Endodermal cell (in vitro differentiated cells): ENCODE measurements at regions not wholly inside any gene's neighbourhood (a gene's known extent, or its start where the extent isn't known, plus 50 kb on each side); places are given as distances from the start of the nearest gene placed in this dataset.

Experiments used
- DNase-seq: peaks from one replicate; pipeline ENCODE4 v3.0.0-alpha.2; 2017
- H3K27ac ChIP-seq: 2 replicates; pipeline ENCODE4 v1.5.1; 2013; ENCODE audit warnings: mild to moderate bottlenecking, low read depth, low read length, moderate library complexity
- H3K27me3 ChIP-seq: 2 replicates; pipeline ENCODE4 v1.6.1; 2013; ENCODE audit warnings: mild to moderate bottlenecking, low read length, moderate library complexity; ENCODE audit not compliant: insufficient read depth, control insufficient read depth, poor library complexity, severe bottlenecking
- H3K36me3 ChIP-seq: 2 replicates; pipeline ENCODE4 v1.7.0; 2013; ENCODE audit warnings: mild to moderate bottlenecking, low read length, moderate library complexity; ENCODE audit not compliant: control insufficient read depth, insufficient read depth
- H3K4me1 ChIP-seq: one replicate; pipeline ENCODE4 v1.7.0; 2013; ENCODE audit warnings: low read length; ENCODE audit not compliant: control insufficient read depth, insufficient read depth
- H3K4me3 ChIP-seq: 2 replicates; pipeline ENCODE4 v1.5.1; 2013; ENCODE audit warnings: mild to moderate bottlenecking, low read length, moderate library complexity
- H3K9ac ChIP-seq: 2 replicates; pipeline ENCODE4 v1.6.1; 2013; ENCODE audit warnings: mild to moderate bottlenecking, low read length, moderate library complexity; ENCODE audit not compliant: poor library complexity, severe bottlenecking; ENCODE audit errors: extremely low read depth
- H3K9me3 ChIP-seq: 2 replicates; pipeline ENCODE4 v1.6.1; 2013; ENCODE audit warnings: mild to moderate bottlenecking, low read length, moderate library complexity; ENCODE audit not compliant: control insufficient read depth
- H3K27ac Mint-ChIP-seq: 2 replicates; pipeline ENCODE4 v1.8.0; 2020; ENCODE audit warnings: mixed read lengths
- H3K27me3 Mint-ChIP-seq: 2 replicates; pipeline ENCODE4 v1.8.0; 2021; ENCODE audit warnings: mild to moderate bottlenecking, mixed read lengths; ENCODE audit not compliant: insufficient read depth
- H3K36me3 Mint-ChIP-seq: 2 replicates; pipeline ENCODE4 v1.8.0; 2020; ENCODE audit warnings: low read depth, mixed read lengths
- H3K4me1 Mint-ChIP-seq: 2 replicates; pipeline ENCODE4 v1.8.0; 2020; ENCODE audit warnings: mixed read lengths
- H3K4me3 Mint-ChIP-seq: 2 replicates; pipeline ENCODE4 v1.8.0; 2020; ENCODE audit warnings: mild to moderate bottlenecking, moderate library complexity, mixed read lengths
- H3K9me3 Mint-ChIP-seq: 2 replicates; pipeline ENCODE4 v1.8.0; 2020; ENCODE audit warnings: mild to moderate bottlenecking, mixed read lengths
- WGBS, 2 experiments: methylation state at CpG; one replicate each; pipeline versions ENCODE4 v1.1.5 to v1.1.7; 2013; ENCODE audit warnings: missing lambda C conversion rate in 2 of 2, mixed read lengths in 1 of 2; ENCODE audit not compliant: insufficient coverage in 1 of 2, insufficient read length in 1 of 2; 5-methylcytosine and 5-hydroxymethylcytosine counted together
- TF ChIP-seq, protein P1 (sequence below): fragments of 200-600 bp; sonication (generic); conservative IDR thresholded peaks from 2 replicates; pipeline ENCODE4 v1.5.0; 2021; ENCODE audit warnings: antibody characterized with exemption, mild to moderate bottlenecking

DNA sequence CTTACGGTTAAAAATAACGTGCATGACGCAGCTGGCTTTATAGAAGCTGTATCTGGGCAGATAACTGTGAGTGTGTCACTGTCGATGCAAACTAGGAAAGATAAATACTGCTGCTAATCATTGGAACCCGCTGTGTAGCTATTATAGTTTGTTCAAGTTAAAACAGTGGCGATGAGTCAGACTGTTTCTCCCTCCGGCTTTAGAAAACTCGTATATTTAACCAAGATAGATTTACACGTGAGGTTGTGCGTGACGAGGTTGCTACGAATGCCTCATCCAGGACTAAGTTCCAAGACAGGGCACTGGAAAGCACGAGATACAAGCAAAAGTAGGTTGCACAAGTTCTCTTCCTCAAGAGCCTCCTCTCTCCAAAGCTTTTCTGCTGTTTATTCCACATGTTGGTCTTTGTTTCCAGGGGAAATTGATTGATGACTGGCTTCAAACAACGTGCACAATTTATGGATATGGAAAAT is 270.7 kb downstream of the FBXW7 start:
- 86 to 88% methylated on average over 11 to 14 of the region's 14 CpGs for WGBS, 2 experiments
- no peaks in the 10 kb centered on the region for H3K36me3 ChIP-seq
- H3K27me3 ChIP-seq, result no peaks in the 10 kb centered on the region
- DNase-seq, result no peak
- Mint-ChIP-seq H3K27ac (no peak overlapping the region), H3K27me3 (no peaks in the 10 kb centered on the region), H3K4me1 (no peaks in the 10 kb centered on the region), H3K4me3 (no peak overlapping the region), H3K36me3 (no peaks in the 10 kb centered on the region), H3K9me3 (peaks cover 2% of the 10 kb centered on the region)
- no peak overlapping the region for H3K4me3 ChIP-seq
- H3K9ac ChIP-seq, result no peak overlapping the region
- peaks cover 7% of the 10 kb centered on the region for H3K9me3 ChIP-seq
- TF ChIP-seq, protein P1, sequence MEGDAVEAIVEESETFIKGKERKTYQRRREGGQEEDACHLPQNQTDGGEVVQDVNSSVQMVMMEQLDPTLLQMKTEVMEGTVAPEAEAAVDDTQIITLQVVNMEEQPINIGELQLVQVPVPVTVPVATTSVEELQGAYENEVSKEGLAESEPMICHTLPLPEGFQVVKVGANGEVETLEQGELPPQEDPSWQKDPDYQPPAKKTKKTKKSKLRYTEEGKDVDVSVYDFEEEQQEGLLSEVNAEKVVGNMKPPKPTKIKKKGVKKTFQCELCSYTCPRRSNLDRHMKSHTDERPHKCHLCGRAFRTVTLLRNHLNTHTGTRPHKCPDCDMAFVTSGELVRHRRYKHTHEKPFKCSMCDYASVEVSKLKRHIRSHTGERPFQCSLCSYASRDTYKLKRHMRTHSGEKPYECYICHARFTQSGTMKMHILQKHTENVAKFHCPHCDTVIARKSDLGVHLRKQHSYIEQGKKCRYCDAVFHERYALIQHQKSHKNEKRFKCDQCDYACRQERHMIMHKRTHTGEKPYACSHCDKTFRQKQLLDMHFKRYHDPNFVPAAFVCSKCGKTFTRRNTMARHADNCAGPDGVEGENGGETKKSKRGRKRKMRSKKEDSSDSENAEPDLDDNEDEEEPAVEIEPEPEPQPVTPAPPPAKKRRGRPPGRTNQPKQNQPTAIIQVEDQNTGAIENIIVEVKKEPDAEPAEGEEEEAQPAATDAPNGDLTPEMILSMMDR, result no peak
- no peaks in the 10 kb centered on the region for H3K4me1 ChIP-seq
- no peak overlapping the region for H3K27ac ChIP-seq

DNA sequence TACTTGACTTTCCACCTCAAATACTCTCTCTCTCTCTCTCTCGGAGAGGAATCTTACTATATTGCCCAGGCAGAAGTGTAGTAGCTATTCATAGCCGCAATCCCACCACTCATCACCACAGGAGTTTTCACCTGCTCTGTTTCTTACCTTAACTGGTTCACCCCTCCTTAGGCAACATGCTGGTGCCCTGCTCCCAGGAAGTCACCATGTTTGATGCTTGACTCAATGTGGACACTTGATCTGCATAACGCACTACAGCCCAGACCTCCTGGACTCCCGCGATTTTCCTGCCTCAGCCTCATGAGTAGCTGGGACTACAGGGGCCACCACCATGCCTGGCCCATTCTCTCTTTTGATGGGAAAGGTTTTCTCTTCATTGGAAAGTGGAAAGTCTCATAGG is 271.8 kb downstream of the FBXW7 start:
- H3K9ac ChIP-seq, result no peak overlapping the region
- no peak for DNase-seq
- no peak overlapping the region for H3K27ac ChIP-seq
- H3K4me3 ChIP-seq, result no peak overlapping the region
- Mint-ChIP-seq H3K4me3 (no peak overlapping the region), H3K9me3 (peaks cover 2% of the 10 kb centered on the region), H3K27me3 (no peaks in the 10 kb centered on the region), H3K36me3 (no peaks in the 10 kb centered on the region), H3K4me1 (no peaks in the 10 kb centered on the region), H3K27ac (no peak overlapping the region)
- TF ChIP-seq, protein P1, result no peak
- 89 to 93% methylated on average over 3 to 5 of the region's 5 CpGs for WGBS, 2 experiments
- H3K4me1 ChIP-seq, result no peaks in the 10 kb centered on the region
- no peaks in the 10 kb centered on the region for H3K36me3 ChIP-seq
- peaks cover 8% of the 10 kb centered on the region for H3K9me3 ChIP-seq
- H3K27me3 ChIP-seq, result no peaks in the 10 kb centered on the region

DNA sequence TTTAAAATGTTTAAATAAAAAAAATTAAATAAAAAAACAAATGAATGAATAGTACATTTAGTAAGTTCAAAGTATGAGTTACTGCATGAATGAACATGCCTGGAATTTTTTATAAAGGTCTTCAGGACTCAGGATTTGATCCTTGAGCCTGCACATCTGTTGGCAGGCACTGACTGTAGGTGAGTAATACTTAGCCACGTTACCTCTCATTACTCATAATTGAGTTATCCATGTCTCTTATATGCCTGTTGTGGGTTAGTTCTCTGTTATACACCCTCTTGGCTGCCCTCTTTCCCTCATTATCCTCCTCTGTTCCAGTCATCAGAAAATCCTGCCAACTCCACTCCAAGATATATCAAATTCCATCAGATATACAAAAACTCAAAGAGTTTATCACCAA is 276.0 kb downstream of the FBXW7 start:
- Histone ChIP-seq H3K27me3 (no peaks in the 10 kb centered on the region), H3K9ac (no peak overlapping the region), H3K36me3 (no peaks in the 10 kb centered on the region), H3K9me3 (peaks cover 8% of the 10 kb centered on the region), H3K4me1 (no peaks in the 10 kb centered on the region), H3K27ac (no peak overlapping the region), H3K4me3 (no peak overlapping the region)
- peaks cover 2% of the 10 kb centered on the region for H3K9me3 Mint-ChIP-seq
- H3K4me3 Mint-ChIP-seq, result no peak overlapping the region
- H3K27me3 Mint-ChIP-seq, result no peaks in the 10 kb centered on the region
- no peak overlapping the region for H3K27ac Mint-ChIP-seq
- 100% methylated on average over 1 of the region's 1 CpG for WGBS, 2 experiments
- TF ChIP-seq, protein P1, result no peak
- no peak for DNase-seq
- no peaks in the 10 kb centered on the region for H3K36me3 Mint-ChIP-seq
- peaks cover 4% of the 10 kb centered on the region for H3K4me1 Mint-ChIP-seq
